Gastrocnemius medialis (tissue), 4 donors: ENCODE measurements at regions not wholly inside any gene's neighbourhood (a gene's known extent, or its start where the extent isn't known, plus 50 kb on each side); places are given as distances from the start of the nearest gene placed in this dataset.

Experiments
- ATAC-seq, 2 donors: fragments of 150-250 bp; one replicate each; pipeline ENCODE4 v1.9.1; 2016
- DNase-seq, 2 donors: peaks; one replicate each; pipeline ENCODE4 v3.0.0-alpha.2; 2019
- H3K27ac ChIP-seq, 4 donors: fragments of 200-600 bp; sonication (generic); 1 replicate in 1 of 4; 2 replicates in 3 of 4; pipeline ENCODE4 v1.5.1; 2016 to 2018; ENCODE audit warnings: mild to moderate bottlenecking in 2 of 4, moderate library complexity in 1 of 4
- H3K27me3 ChIP-seq, 3 donors: fragments of 200-600 bp; sonication (generic) in 2 of 3; 1 replicate in 1 of 3; 2 replicates in 2 of 3; pipeline versions ENCODE4 v1.5.1 to v1.6.0; 2016 to 2019; ENCODE audit warnings: mild to moderate bottlenecking in 1 of 3, moderate library complexity in 1 of 3
- H3K36me3 ChIP-seq, 2 donors: fragments of 200-600 bp; sonication (generic) in 1 of 2; one replicate each; pipeline ENCODE4 v1.5.1; 2017 to 2018
- H3K4me1 ChIP-seq, 2 donors: fragments of 200-600 bp; sonication (generic) in 1 of 2; one replicate each; pipeline ENCODE4 v1.5.1; 2016 to 2017; ENCODE audit warnings: mild to moderate bottlenecking in 2 of 2
- H3K4me3 ChIP-seq, 4 donors: fragments of 200-600 bp; sonication (generic) in 3 of 4; 1 replicate in 1 of 4; 2 replicates in 3 of 4; pipeline ENCODE4 v1.5.1; 2016 to 2019; ENCODE audit warnings: mild to moderate bottlenecking in 2 of 4
- H3K9me3 ChIP-seq, 3 donors: fragments of 200-600 bp; sonication (generic) in 2 of 3; 1 replicate in 1 of 3; 2 replicates in 2 of 3; pipeline ENCODE4 v1.5.1; 2016 to 2019
- POLR2A ChIP-seq, 2 donors: fragments of 450-650 bp; IDR thresholded peaks; one replicate each; pipeline ENCODE4 v1.6.1; 2017; ENCODE audit warnings: antibody characterized with exemption in 2 of 2, mild to moderate bottlenecking in 2 of 2, moderate library complexity in 2 of 2
- in situ Hi-C, 4 donors: fragments of 200-750 bp; cut with MboI; loops; one replicate each; pipeline versions ENCODE4 v1.15.0 to v1.8.0; 2017; ENCODE audit warnings: low sequenced_read_pairs in 4 of 4
- intact Hi-C: fragments of 100-400 bp; cut with DNase I; formaldehyde crosslinking; loops from one replicate; pipeline ENCODE4 v1.15.1; 2023; ENCODE audit warnings: low total_unique reads
- TF ChIP-seq, protein P1 (sequence below), 5 experiments: fragments of 450-650 bp in 3 of 5; fragments of 200-600 bp in 2 of 5; sonication (generic) in 2 of 5; IDR thresholded peaks in 4 of 5; conservative IDR thresholded peaks in 1 of 5; 1 replicate in 4 of 5; 2 replicates in 1 of 5; pipeline ENCODE4 v1.5.1; 2016 to 2019; ENCODE audit warnings: antibody characterized with exemption in 5 of 5, mild to moderate bottlenecking in 3 of 5, moderate library complexity in 3 of 5

DNA sequence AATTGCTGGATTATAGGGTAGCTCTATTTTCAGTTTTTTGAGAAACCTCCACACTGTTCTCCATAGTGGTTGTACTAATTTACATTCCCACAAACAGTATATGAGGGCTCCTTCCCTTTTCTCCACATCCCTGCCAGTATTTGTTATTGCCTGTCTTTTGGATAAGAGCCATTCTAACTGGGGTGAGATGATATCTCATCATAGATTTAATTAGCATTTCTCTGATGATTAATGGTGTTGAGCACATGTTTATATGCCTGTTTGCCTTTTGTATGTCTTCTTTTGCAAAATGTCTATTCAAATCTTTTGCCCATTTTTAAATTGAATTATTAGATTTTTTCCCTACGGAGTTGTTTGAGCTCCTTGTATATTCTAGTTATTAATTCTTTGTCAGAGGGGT, 385.3 kb downstream of the CCER1 start:
- H3K36me3 ChIP-seq: no peaks in the 10 kb centered on the region
- no peak overlapping the region for H3K27ac ChIP-seq
- H3K27me3 ChIP-seq: no peaks in the 10 kb centered on the region
- H3K4me1 ChIP-seq: no peaks in the 10 kb centered on the region
- in situ Hi-C loops (no loop called here), intact Hi-C loops (no loop called here)
- TF ChIP-seq, protein P1, sequence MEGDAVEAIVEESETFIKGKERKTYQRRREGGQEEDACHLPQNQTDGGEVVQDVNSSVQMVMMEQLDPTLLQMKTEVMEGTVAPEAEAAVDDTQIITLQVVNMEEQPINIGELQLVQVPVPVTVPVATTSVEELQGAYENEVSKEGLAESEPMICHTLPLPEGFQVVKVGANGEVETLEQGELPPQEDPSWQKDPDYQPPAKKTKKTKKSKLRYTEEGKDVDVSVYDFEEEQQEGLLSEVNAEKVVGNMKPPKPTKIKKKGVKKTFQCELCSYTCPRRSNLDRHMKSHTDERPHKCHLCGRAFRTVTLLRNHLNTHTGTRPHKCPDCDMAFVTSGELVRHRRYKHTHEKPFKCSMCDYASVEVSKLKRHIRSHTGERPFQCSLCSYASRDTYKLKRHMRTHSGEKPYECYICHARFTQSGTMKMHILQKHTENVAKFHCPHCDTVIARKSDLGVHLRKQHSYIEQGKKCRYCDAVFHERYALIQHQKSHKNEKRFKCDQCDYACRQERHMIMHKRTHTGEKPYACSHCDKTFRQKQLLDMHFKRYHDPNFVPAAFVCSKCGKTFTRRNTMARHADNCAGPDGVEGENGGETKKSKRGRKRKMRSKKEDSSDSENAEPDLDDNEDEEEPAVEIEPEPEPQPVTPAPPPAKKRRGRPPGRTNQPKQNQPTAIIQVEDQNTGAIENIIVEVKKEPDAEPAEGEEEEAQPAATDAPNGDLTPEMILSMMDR (IDR thresholded peaks at IDR 0.05 in 4 of 5, conservative IDR thresholded peaks at IDR 0.05 in 1 of 5): no peak
- no peak for TF ChIP-seq POLR2A (IDR thresholded peaks at IDR 0.05)
- ATAC-seq (no peak), DNase-seq (no peak)
- H3K9me3 ChIP-seq: no peaks in the 10 kb centered on the region
- no peak overlapping the region for H3K4me3 ChIP-seq

DNA sequence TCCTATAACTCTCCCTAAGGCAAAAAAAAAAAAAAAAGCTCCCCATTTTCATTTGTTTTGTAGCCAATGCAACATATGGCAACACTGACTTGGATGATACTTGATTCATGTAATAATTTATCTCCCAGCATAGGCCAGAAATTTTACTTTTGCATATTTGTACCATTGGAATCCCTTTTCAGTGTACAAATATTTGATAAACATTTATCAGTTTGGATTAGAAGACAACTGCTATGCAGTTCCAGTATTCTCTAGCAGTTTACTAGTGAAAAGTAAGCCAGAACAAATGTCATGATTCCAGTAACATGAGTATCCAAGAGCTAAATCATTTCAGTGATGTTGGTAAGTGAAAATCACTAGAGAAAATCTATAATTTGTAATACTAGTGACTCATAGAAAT, 392.3 kb downstream of the CCER1 start:
- in situ Hi-C loops (no loop called here), intact Hi-C loops (no loop called here)
- Histone ChIP-seq H3K9me3 (no peaks in the 10 kb centered on the region), H3K4me1 (no peaks in the 10 kb centered on the region), H3K27me3 (no peaks in the 10 kb centered on the region), H3K27ac (no peak overlapping the region), H3K36me3 (no peaks in the 10 kb centered on the region), H3K4me3 (no peak overlapping the region)
- TF ChIP-seq, protein P1 (IDR thresholded peaks at IDR 0.05 in 4 of 5, conservative IDR thresholded peaks at IDR 0.05 in 1 of 5): no peak
- TF ChIP-seq POLR2A (IDR thresholded peaks at IDR 0.05): no peak
- ATAC-seq (no peak), DNase-seq (no peak)

DNA sequence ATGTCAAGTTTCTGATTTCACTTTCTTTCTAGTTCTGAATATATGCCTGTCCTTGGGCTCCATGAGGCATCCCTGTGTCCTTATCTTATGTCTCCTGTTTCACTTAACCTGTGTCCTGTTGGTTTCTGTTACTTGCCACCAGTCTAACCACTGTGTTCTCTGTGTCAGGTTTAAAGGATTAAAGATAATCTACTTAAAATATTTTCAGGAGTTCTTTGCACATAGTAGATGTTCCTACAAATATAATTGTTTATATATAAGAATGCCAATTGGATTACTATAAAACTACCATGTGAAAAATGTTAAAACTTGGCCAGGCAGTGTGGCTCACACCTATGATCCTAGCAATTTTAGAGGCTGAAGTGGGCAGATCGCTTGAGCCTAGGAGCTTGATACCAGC, 406.4 kb downstream of the CCER1 start:
- TF ChIP-seq, protein P1 (IDR thresholded peaks at IDR 0.05 in 4 of 5, conservative IDR thresholded peaks at IDR 0.05 in 1 of 5): no peak
- no peak for TF ChIP-seq POLR2A (IDR thresholded peaks at IDR 0.05)
- Histone ChIP-seq H3K27ac (no peak overlapping the region), H3K27me3 (no peaks in the 10 kb centered on the region), H3K9me3 (no peaks in the 10 kb centered on the region), H3K4me1 (no peaks in the 10 kb centered on the region), H3K4me3 (no peak overlapping the region), H3K36me3 (no peaks in the 10 kb centered on the region)
- DNase-seq (no peak), ATAC-seq (no peak)
- intact Hi-C loops: no loop called here
- in situ Hi-C loops: no loop called here

DNA sequence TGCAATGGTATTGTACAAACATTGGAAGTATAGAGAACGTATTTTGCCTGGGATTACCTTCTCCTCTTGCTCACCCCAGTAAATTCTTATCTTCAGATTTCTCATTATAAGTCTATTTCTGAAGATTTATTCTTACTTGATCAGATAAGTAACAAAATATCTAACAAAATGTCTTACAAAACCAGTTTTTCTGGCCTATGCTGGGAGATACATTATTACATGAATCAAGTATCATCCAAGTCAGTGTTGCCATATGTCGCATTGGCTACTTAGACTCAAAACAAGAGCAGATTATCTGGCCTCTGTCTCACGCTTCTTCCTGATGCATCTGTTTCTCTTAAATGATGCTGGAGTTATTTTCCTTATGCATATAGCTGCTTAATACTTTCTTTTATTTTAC, 408.5 kb downstream of the CCER1 start:
- no peak for DNase-seq
- H3K4me3 ChIP-seq: no peak overlapping the region
- no peaks in the 10 kb centered on the region for H3K9me3 ChIP-seq
- intact Hi-C loops (no loop called here), in situ Hi-C loops (no loop called here)
- H3K4me1 ChIP-seq: no peaks in the 10 kb centered on the region
- no peak for TF ChIP-seq POLR2A (IDR thresholded peaks at IDR 0.05)
- TF ChIP-seq, protein P1 (IDR thresholded peaks at IDR 0.05 in 4 of 5, conservative IDR thresholded peaks at IDR 0.05 in 1 of 5): no peak
- H3K36me3 ChIP-seq: no peaks in the 10 kb centered on the region
- no peak overlapping the region for H3K27ac ChIP-seq
- ATAC-seq: no peak
- H3K27me3 ChIP-seq: no peaks in the 10 kb centered on the region

DNA sequence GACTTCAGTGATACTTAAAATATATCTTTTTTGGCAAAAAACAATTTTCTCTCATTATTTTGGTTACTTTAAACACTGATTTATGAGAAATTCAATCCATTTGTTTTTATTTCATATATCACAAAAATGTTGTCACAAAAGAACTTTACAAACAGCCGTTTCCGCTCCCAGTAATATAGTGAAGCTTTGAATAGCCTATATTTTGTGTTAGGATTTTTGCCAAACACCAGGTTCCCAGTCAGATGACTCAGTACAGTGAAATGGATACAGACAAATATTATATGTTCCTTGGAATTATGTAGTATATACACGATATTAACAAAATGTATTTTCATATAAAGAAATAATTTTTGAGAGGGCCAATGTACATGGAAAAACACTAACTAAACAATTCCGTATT, 411.1 kb downstream of the CCER1 start:
- DNase-seq (no peak), ATAC-seq (no peak)
- Histone ChIP-seq H3K4me1 (no peaks in the 10 kb centered on the region), H3K36me3 (no peaks in the 10 kb centered on the region), H3K9me3 (no peaks in the 10 kb centered on the region), H3K4me3 (no peak overlapping the region), H3K27ac (no peak overlapping the region), H3K27me3 (no peaks in the 10 kb centered on the region)
- in situ Hi-C loops: no loop called here
- TF ChIP-seq, protein P1 (IDR thresholded peaks at IDR 0.05 in 4 of 5, conservative IDR thresholded peaks at IDR 0.05 in 1 of 5): no peak
- no peak for TF ChIP-seq POLR2A (IDR thresholded peaks at IDR 0.05)
- intact Hi-C loops: no loop called here
